HG02970 (cell line): ENCODE measurements at regions not wholly inside any gene's neighbourhood (a gene's known extent, or its start where the extent isn't known, plus 50 kb on each side); places are given as distances from the start of the nearest gene placed in this dataset.

ENCODE experiments used
- ATAC-seq: cut with Tn5 transposase; IDR thresholded peaks from one replicate; pipeline ENCODE4 v1.9.1; 2021; ENCODE audit warnings: mild to moderate bottlenecking, moderate library complexity, moderate number of reproducible peaks; ENCODE audit not compliant: unreplicated experiment, low FRiP score

DNA sequence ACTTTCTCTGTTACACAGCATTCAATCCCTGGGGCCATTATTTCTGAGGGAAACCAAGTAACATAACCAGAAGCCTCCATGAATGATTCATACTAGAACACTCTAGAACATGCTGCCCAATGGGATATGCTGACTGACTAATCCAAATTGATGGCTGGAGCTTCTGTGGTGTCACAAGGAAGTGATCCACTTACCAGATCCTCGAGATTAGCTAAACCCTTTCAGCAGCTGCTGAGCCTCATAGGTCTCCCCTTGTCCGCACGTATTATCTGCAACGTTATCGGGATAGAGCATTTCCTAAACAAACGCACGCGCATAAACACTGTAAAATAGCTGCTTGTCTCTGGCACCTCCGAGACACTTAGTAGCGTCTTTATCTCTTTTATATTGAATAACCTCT lies 61.2 kb upstream of the PROK2 start:
- ATAC-seq = no peak

DNA sequence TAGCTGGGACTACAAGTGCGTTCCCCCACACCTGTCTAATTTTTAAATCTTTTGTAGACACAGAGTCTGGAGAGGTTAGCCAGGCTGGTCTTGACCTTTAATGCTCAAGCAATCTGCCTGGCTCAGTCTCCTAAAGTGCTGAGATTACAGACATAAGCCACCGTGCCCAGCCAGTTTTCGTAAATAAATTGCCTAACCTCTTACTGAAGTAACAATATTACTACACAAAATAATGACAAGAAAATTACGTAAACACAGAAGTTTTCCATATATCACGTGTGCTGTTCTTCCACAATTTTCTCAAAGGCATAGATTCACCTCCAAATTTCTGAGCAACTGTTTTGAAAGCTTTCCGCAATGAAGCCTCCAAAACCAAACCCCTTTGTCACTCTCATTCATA lies 58.1 kb upstream of the PROK2 start:
- no peak for ATAC-seq

DNA sequence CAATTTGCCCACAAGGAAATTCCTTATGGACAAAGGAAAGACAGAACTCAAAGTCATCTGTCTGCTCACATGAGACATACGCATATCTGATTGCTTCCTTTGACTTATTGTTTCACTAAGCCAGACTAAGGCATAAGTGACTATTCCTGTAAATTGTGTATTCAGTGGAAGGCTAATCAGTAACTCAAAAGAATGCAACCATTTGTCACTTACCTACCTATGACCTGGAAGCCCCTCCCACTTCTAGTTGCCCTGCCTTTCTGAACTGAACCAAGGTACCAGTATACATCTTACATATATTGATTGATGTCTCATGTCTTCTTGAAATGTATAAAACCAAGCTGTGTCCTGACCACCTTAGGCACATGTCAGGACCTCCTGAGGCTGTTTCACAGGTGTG lies 53.5 kb upstream of the PROK2 start:
- no peak for ATAC-seq
